Hematopoietic multipotent progenitor cell treated with erythropoietin and hydrocortisone succinate and interleukin-3 and kit ligand, for 6 days (in vitro differentiated cells): ENCODE measurements at regions not wholly inside any gene's neighbourhood (a gene's known extent, or its start where the extent isn't known, plus 50 kb on each side); places are given as distances from the start of the nearest gene placed in this dataset.
"Not testable (repeated sequence)": the region's sequence is repeated elsewhere in the genome, so short reads cannot be mapped to it uniquely, and the experiment has no call there.

ENCODE experiments used
- DNase-seq: peaks from one replicate; pipeline ENCODE4 v3.0.0-alpha.2; 2015

- DNase-seq: no peak
Measured at GRCh38 chr5:100697970-100698369, 162.8 kb downstream of the FAM174A start.

- DNase-seq: peak; percentile 80
Measured at GRCh38 chr5:100706776-100707175, 171.6 kb downstream of the FAM174A start.

GRCh38 chr5:100708645-100709171 is 173.5 kb downstream of the FAM174A start:
- peak; percentile 52 for DNase-seq

- DNase-seq: no peak
Measured at GRCh38 chr5:100709771-100710170, 174.6 kb downstream of the FAM174A start.

GRCh38 chr5:100714780-100715179 is 179.6 kb downstream of the FAM174A start:
- not testable (repeated sequence) for DNase-seq

- DNase-seq: no peak
Measured at GRCh38 chr5:100722657-100723056, 180.4 kb downstream of the ST8SIA4 start.

- DNase-seq: no peak
Measured at GRCh38 chr5:100723229-100723628, 179.9 kb downstream of the ST8SIA4 start.

- DNase-seq: no peak
Measured at GRCh38 chr5:100726116-100726515, 177.0 kb downstream of the ST8SIA4 start.

GRCh38 chr5:100731768-100732167 is 171.3 kb downstream of the ST8SIA4 start:
- DNase-seq: peak; percentile 9

GRCh38 chr5:100746730-100747129 is 156.4 kb downstream of the ST8SIA4 start:
- peak; percentile 41 for DNase-seq

GRCh38 chr5:100749771-100750284 is 153.3 kb downstream of the ST8SIA4 start:
- no peak for DNase-seq

- DNase-seq: no peak
Measured at GRCh38 chr5:100755435-100755834, 147.6 kb downstream of the ST8SIA4 start.
